OCI-LY7 (cell line): ENCODE measurements at regions not wholly inside any gene's neighbourhood (a gene's known extent, or its start where the extent isn't known, plus 50 kb on each side); places are given as distances from the start of the nearest gene placed in this dataset.

Experiments used
- EZH2phosphoT487 ChIP-seq: fragments of 200-600 bp; sonication (generic); IDR thresholded peaks from 2 replicates; pipeline ENCODE4 v1.6.1; 2018; ENCODE audit warnings: low read depth, borderline replicate concordance, mild to moderate bottlenecking, mixed run types, antibody characterized with exemption, low read length, moderate library complexity, mixed read lengths
- TF ChIP-seq, protein P1 (sequence below): fragments of 200-600 bp; sonication (generic); conservative IDR thresholded peaks from 2 replicates; pipeline ENCODE4 v1.5.1; 2014; ENCODE audit warnings: mild to moderate bottlenecking, antibody characterized with exemption, low read length, moderate library complexity, mixed read lengths

DNA sequence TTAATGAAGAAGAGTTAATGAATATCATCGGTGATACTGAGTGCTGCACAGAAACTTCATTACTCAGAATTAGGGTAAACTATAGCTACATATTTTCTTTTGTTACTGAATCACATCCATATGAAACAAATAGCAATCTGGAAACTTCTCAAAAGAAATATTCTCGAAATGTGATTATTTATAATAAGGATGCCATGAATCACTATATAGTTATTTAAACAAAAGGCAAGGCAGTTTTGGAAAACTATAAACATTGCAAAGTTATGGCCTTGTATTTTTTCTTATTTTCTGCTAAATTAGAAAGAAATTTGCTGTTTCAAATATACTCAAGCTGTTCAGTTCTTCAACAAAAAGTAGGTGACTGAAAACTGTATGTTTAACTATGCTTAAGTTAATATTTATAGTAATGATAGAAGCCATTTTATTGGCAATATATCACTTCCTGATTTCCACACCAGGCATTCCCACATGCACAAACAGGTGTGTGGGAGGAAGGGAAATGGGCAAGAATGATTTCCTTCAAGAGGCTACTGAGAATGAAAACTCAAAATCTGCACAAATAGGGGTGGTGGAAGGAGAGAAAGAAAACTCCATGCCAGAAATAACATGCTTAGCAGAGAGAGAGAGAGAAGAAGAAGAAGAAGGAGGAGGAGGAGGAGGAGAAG lies 74.5 kb upstream of the FRY start:
- TF ChIP-seq, protein P1, sequence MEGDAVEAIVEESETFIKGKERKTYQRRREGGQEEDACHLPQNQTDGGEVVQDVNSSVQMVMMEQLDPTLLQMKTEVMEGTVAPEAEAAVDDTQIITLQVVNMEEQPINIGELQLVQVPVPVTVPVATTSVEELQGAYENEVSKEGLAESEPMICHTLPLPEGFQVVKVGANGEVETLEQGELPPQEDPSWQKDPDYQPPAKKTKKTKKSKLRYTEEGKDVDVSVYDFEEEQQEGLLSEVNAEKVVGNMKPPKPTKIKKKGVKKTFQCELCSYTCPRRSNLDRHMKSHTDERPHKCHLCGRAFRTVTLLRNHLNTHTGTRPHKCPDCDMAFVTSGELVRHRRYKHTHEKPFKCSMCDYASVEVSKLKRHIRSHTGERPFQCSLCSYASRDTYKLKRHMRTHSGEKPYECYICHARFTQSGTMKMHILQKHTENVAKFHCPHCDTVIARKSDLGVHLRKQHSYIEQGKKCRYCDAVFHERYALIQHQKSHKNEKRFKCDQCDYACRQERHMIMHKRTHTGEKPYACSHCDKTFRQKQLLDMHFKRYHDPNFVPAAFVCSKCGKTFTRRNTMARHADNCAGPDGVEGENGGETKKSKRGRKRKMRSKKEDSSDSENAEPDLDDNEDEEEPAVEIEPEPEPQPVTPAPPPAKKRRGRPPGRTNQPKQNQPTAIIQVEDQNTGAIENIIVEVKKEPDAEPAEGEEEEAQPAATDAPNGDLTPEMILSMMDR = no peak
- no peak for TF ChIP-seq EZH2phosphoT487
